AG10803 (cell line): ENCODE measurements at regions not wholly inside any gene's neighbourhood (a gene's known extent, or its start where the extent isn't known, plus 50 kb on each side); places are given as distances from the start of the nearest gene placed in this dataset.

Experiments used
- DNase-seq: peaks from one replicate; pipeline ENCODE4 v3.0.0; 2010; ENCODE audit warnings: low read depth
- H3K4me3 ChIP-seq: 2 replicates; pipeline ENCODE4 v1.5.1; 2011; ENCODE audit warnings: mild to moderate bottlenecking, low read length, control low read depth
- TF ChIP-seq, protein P1 (sequence below): conservative IDR thresholded peaks from 2 replicates; pipeline ENCODE4 v1.5.1; 2011; ENCODE audit warnings: mild to moderate bottlenecking, low read length, control low read depth, inconsistent platforms

GRCh38 chr12:90831712-90832111, 123.3 kb downstream of the CCER1 start:
- TF ChIP-seq, protein P1, sequence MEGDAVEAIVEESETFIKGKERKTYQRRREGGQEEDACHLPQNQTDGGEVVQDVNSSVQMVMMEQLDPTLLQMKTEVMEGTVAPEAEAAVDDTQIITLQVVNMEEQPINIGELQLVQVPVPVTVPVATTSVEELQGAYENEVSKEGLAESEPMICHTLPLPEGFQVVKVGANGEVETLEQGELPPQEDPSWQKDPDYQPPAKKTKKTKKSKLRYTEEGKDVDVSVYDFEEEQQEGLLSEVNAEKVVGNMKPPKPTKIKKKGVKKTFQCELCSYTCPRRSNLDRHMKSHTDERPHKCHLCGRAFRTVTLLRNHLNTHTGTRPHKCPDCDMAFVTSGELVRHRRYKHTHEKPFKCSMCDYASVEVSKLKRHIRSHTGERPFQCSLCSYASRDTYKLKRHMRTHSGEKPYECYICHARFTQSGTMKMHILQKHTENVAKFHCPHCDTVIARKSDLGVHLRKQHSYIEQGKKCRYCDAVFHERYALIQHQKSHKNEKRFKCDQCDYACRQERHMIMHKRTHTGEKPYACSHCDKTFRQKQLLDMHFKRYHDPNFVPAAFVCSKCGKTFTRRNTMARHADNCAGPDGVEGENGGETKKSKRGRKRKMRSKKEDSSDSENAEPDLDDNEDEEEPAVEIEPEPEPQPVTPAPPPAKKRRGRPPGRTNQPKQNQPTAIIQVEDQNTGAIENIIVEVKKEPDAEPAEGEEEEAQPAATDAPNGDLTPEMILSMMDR = no peak

GRCh38 chr12:90829044-90829443, 125.9 kb downstream of the CCER1 start:
- no peak overlapping the region for H3K4me3 ChIP-seq
- TF ChIP-seq, protein P1 = no peak
- DNase-seq = no peak

More at GRCh38 chr12:90831712-90832111, 123.3 kb downstream of the CCER1 start:
- no peak for DNase-seq
- H3K4me3 ChIP-seq = no peak overlapping the region

DNA sequence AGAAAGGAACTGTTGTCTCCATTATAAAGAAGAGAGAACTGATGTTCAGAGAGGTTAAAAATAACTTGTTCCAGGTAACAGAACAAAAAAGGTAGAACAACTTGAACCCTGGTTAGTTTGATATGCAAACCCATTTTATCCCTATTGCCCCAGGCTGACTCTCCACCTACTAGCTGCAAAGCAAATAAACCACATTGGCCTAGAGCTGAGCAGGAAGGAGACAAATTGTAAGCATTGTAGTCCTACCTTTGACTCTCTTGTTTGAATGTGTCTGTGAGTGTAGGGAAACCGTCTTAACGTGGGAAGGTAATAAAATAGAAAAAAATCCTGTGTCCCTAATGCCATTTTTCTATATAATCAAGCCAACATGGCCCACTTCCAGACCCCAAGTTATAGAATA, 126.4 kb downstream of the CCER1 start:
- H3K4me3 ChIP-seq = no peak overlapping the region
- no peak for DNase-seq
- TF ChIP-seq, protein P1 = no peak

- TF ChIP-seq, protein P1 = no peak
- no peak for DNase-seq
- no peak overlapping the region for H3K4me3 ChIP-seq
Measured at GRCh38 chr12:90827567-90827966, 127.4 kb downstream of the CCER1 start.

- no peak for DNase-seq
- TF ChIP-seq, protein P1 = no peak
- H3K4me3 ChIP-seq = no peak overlapping the region
Measured at GRCh38 chr12:90826036-90826435, 128.9 kb downstream of the CCER1 start.

DNA sequence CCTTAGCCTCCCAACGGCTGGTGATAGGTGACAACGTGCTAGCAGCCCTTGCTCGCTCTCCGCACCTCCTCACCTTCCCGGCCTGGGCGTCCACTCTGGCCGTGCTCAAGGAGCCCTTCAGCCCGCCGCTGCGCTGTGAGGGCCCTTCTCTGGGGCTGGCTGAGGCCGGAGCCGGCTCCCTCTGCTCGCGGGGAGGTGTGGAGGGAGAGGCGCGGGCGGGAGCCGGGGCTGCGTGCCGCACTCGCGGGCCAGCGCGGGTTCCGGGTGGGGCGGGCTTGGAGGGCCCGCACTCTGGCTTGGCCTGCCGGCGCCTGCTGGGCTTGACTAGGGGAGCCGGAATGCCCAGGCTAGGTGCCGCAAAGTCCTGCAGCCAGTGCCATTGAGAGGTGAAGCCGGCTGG, 131.1 kb downstream of the CCER1 start:
- no peak for DNase-seq
- H3K4me3 ChIP-seq = no peak overlapping the region
- TF ChIP-seq, protein P1 = no peak

- TF ChIP-seq, protein P1 = no peak
- no peak overlapping the region for H3K4me3 ChIP-seq
- no peak for DNase-seq
Measured at GRCh38 chr12:90819709-90820108, 135.3 kb downstream of the CCER1 start.
